HG02610 (cell line): ENCODE measurements at regions not wholly inside any gene's neighbourhood (a gene's known extent, or its start where the extent isn't known, plus 50 kb on each side); places are given as distances from the start of the nearest gene placed in this dataset.

Experiments used
- ATAC-seq: cut with Tn5 transposase; IDR thresholded peaks from one replicate; pipeline ENCODE4 v1.9.1; 2021; ENCODE audit warnings: mild to moderate bottlenecking, moderate library complexity; ENCODE audit not compliant: unreplicated experiment

DNA sequence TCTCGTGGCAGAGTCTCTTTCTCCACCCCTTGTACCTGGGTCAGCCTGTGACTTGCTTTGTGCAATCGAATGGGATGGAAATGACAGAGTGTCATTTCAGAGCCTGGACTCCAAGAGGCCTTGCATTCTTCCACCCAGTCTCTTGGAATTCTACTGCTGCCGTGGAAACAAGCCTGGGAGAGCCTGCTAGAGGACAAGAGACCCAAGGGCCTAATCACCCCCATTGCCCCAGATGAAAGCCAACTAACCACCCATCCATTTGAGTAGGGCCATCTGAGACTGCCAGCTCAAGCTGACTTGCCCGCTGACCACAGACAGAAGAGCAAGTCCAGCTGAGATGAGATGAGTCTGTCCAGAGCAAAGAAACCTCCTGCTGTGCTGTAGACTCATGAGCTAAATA lies 201.6 kb downstream of the PTPRU start:
- no peak for ATAC-seq

DNA sequence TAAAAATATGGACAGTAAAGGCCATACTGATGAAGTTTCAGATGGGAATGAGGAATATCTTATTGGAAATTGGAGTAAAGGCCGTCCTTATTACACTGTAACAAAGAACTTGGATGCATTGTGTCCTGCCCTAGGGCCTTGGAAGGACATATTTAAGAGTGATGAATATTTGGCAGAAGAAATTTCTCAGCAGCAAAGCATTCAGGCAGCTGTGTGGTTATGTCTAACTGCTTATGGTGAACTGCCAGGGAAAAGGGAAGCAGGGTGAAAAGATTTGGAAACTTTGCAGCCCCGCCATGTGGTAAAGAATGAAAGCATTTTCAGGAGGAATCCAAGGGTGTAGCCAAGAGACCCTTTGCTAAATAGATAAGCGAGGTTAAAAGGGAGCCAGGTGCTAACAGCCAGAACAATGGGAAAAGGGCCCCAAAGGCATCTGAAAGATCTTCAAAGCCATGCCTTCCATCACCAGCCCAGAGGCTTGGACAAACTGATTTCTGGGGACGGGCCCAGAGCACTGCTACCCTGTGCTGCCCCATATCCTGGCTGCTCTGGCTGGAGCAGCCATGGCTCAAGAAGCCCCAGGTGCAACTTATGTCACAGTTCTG lies 200.0 kb downstream of the PTPRU start:
- ATAC-seq = no peak

DNA sequence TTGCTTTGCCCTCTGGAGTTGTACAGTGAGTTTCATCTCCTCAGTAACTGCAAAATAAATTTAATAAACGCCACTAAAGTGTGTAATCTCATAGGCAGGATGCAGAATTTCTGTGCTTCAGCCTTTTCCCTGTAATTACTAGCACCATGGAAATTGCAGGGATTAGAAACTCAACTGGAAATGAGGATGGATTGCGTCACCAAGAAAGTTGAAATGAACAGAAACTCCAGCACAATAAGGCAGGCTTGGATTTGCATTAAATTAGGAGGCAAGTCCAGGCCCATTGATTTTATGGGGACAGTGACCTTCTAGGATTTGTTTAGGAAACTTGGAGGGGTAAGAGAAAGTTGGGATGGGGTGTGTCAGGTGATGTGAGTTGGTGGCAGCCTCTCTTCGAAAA lies 197.5 kb downstream of the PTPRU start:
- no peak for ATAC-seq

DNA sequence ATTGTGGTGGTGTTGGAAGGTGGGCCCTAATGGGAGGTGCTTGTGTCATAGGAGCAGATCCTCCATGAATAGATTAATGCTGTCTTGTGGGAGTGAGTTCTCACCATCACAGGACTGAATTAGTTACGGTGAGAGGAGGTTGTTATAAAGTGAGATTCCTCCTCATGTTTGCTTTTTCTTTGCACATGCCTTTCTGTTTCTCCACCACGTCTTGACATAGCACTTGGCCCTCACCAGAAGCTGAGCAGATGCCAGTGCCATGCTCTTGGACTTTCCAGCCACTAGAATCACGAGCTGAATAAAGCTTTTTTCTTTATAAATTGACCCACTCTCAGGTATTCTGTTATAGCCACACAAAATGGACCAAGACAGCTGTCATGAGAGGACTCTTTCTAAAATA lies 194.8 kb downstream of the PTPRU start:
- no peak for ATAC-seq

DNA sequence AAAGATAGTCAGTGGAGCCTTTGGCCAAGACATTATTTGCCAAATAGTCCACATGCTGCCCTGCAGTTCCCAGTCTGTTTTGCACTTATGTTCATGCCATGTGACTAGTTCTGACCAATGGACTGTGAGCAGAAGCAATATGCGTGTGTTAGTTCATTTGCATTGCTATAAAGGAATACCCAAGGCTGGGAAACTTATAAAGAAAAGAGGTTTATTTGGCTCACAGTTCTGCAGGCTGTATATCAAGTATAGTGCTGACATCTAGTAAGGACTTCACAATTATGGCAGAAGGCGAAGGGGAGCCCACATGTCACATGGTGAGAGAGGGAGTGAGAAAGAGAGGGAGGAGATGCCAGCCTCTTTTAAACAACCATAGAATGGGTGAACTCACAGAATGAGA lies 193.3 kb downstream of the PTPRU start:
- no peak for ATAC-seq

DNA sequence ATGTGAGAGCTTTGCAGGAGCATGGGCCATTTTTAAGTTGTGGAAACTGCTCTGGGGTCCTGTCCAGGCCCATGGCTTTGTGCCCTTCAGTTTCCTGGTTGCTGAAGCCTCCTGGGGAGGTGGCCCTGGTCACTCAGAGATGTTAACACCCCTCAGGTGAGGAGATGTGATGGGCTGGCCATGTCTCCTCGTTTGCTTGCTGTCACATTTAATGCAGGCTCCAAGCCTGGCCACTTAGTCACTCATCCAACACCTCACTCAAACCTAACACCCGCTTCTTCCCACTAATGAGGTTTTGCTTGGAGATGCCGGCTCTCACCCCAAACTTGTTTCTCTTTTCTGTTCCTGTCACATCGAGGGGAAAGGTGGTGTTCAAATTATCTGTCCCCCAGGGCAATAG lies 192.7 kb downstream of the PTPRU start:
- ATAC-seq = no peak

DNA sequence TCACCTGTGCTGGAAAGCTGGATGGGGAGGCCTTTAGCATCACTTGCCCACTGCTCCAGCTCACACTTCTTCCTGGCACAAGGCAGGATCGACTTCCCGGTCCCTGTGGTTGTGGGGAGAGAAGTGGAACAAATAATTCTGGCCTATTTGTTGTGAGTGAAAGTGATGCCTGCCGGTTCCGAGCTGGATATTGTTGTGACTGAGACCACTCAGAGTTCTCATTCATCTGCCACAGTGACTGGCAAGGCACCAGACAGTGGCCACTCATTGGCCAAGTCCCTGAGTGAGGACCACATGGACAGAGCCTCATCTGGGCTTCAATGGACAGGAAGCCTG lies 191.9 kb downstream of the PTPRU start:
- no peak for ATAC-seq

DNA sequence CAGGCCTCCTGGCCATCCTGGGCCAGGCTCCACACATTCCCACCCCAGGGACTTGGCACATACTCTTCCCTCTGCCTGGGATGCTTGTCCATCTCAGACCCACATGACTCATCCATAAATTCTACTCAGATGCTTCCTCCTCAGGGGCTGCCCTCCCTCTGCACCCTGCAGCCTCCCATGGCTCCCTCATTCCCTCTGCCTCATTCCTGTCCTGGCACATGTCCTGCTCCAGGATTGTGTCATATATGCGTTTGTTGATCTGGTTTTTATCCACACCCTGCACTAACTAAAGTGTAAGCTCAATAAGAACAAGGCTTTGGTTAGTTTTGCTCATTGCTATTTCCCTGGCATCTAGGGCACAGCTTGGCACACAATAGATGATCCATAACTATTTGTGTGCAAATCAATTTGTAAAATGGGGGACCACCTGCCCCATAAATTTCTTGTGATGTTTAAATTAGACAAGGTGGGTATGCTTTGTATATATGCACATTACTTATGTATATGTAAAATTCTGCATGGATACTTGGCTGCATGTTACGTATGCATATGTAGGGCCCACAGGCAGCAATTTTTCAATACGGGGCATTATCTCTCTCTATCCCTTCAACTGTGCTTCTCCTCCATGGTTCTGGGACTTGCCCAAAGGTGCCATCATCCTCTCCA lies 191.4 kb downstream of the PTPRU start:
- ATAC-seq = no peak

DNA sequence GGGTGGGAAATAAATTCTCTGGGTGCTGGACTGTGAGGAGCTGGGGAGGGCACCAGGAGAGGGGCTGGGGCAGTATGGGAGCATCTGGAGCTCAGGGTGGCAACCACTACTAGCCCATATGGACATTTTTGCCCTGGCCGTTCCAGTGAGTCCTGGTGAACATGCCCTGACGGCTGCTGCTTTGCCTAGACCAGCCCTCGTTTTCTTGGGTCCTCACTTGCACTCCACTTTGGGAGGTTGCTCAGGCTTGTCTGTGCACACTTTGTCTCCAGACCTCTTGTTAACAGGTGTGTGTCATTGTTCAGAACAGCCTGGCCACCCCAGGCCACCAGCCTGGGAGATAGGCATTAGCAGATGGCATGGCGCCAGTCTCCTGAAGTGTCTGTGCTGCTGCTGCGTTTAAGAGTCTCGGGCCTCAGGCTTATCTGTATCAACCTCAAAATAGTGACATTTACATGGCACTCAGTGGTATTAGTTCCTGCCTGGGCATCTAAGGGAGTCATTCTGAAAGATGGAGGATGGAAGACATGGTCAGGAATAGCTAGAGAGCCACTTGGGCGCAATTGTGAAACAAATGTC lies 190.5 kb downstream of the PTPRU start:
- ATAC-seq = no peak

DNA sequence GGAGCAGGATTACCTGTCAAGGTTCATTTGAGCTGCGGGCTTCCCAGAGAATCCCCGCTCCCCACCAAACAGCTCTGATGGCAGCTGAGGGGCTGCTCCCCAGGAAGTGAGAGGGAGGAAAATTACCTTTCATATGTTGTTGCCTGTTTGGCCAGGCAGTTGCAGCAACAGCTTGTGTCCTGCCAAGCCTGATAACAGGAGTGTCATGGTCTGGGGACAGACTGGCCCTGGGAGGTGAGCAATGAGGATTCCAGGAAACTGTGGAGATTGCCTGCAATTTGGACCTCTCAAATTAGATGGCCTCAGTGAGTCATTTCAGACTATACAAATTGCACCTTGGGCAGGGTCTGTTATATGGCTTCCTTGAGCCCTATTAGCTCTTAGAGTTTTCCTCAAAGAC lies 189.3 kb downstream of the PTPRU start:
- ATAC-seq = no peak

DNA sequence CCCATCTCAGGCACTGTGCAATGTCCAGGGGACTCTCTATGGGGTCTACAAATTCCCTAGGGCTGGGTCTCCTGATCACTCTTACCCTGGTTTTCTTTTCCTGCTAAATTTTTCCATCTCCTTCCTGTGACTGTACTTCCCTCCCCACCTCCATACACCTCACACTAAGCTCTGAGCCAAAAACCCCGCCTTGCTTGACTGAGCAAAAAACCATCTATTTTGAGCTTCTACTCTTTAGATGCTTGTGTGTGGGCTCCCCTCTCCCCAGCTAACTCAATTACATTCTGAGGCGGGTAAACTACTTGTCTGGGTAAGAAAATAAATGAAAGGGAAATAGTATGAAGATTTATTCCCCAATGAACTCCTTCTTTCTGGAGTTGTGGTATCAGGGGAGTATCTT lies 187.9 kb downstream of the PTPRU start:
- no peak for ATAC-seq

DNA sequence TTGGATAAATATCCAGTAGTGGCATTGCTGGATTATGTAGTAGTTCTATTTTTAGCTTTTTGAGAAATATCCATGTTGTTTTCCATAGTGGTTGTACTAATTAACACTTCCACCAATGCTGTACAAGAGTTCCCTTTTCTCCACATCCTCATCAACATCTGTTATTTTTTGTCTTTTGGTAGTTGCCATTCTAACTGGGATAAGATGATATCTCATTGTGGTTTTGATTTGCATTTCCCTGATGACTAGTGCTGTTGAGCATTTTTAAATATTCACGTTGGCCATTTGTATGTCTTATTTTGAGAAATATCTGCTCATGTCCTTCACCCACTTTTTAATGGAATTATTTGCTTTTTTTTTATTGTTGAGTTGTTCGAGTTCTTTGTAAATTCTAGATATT lies 183.9 kb downstream of the PTPRU start:
- no peak for ATAC-seq

DNA sequence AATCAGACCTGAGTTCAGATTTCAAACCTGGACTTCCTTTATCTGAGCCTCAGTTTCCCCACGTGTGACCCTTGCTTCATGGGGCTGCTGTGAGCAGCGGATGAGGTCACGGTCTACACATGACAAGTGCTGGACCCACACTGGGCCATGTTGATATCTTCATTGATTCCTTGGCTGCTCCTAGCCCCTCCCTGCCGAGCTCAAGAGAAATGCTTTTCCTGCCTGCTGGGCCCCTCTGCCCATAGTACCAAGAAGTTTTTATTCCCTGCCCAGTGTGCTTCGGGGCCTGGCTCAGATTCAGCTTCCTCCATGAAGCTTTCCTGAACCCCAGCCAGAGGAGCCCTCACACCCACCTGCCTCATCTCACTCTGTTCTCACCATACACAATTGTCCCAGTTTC lies 181.6 kb downstream of the PTPRU start:
- no peak for ATAC-seq

DNA sequence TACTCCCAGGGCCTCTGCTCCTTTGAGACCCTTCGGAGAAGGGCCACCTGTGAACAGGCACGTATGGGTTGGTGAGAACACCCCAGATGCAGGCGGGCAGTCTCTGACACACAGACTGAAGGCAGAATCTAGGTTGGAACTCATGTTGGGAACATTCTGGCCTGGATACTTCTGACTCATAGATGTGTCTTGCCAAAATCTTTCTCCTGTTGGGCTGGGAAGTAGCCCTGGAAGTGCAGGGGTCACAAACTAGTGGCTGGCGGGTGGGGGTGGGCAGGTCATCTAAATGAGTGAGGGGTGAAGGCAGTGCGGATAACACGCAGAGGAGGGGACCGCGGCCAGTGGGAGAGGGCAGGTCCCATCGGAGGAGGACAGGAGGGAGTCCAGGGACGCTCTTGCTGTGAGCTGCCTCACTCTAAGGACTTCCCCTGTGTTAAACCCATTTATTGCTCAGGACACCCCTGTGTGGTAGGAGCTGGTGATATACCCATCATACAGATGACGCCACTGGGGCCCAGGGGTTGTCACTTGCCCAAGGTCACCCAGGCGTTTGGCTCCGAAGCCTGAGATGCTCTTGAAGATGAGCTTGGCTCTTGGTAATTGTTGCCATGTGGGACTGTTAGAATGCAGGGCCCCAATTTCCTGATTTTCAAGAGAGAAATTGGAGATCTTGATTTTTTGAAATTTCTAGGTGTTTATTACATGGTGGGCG lies 181.0 kb downstream of the PTPRU start:
- ATAC-seq = no peak

DNA sequence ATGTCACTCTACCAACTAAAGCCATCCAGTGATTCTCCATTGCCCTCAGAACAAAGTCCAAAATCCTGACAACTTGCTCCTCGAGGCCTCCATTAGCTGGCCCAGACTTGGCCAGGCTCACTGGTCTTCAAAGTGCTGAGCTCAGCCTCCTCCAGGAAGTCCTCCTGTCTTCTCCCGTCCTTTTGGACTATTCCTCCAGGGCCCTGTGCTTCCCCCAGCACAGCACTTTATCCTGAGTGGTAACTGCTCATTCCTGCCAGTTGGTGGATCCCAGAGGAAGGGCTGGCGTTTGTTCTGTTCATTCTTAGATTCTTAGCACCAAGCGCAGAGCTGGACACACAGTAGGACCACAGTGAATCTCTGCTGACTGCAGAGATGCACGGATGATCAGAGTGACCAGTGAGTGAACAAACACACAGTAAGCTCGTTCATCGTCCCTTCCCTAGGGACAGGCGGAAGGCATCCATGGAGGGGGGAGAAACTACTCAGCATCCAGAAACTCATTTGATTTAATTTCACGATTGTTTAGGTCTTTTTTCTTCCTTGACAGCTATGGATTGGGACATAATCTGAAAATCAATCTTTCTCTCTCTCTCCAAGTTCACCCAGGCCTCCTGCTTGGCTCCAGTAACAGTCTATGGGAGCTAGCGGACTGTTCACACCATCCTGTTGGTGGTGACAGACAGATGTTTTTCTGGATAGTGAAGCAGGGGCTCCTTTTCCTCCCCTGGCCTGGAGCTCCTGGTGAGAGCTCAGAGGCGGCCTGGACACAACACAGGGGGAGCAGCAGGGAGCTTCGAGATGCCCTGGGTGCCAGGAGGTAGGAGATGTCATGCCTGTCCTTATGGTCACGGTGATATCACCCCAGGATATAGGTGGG lies 180.2 kb downstream of the PTPRU start:
- ATAC-seq = no peak

DNA sequence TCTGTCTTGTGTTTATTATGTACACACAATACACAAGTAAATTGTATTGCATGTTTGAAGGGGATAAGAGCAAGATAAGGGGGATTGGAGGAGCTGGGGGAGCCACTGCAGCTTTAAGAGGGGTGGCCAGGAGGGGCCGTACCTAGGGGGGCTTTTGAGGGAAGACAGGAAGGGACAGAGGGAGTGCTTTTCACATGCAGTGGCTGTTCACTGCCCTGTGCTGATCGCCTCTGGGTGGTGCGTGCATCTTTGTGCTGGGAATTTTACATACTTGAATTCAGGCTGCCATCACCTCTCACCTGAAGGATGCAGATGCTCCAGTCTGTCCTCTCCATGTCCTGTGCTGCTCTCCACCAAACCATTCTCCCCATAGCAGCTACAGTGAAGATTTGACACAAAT lies 179.5 kb downstream of the PTPRU start:
- ATAC-seq = no peak

DNA sequence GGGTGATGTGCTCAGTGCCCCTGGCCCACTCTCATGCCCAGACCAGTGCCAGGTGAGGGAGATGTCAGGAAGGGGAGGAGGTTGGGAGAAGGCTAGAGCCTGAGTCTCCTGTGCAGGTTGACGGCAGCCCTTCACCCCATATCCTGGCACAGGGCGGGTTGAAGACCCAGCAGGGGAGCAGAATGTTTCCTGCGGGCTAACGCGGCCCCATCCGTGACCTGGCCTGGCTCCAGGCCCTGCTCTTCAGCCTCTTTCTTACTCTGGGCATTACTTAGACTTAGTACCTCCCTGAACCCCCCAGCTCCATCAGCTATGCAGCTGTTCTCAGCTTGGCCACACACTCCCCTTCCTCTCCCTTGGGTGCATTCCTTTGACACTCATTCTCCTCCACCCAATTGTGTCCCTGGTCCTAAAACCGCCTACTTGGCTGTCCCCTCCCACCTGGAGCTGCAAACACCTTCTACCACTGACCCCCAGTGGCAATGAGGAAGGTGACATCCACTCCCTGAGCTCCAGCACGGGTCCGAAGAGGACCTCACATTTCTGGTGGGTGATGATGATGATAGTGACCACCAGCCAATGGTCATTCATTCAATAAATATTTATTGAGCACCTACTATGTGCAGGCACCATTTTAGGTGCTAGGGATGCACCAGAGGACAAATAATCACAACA lies 179.0 kb downstream of the PTPRU start:
- ATAC-seq = no peak

DNA sequence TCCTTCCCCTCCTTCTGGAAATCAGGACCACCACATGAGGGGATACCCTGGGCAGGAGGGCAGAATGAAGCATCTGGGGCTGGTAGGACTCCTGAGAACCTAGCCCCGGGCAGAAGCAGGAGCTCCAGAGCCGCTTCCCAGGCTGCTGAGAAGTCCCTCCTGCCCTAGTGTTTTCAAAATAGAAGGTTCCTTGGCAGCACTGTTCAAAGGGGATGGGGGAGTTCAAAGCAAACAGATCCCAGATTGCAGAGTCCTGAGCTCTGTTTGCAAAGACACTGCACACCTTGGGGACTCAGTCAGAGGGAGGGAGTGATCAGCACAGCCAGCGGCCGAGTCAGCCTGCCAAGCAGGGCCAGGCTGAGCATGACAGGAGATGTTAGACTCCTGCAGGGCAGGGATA lies 177.8 kb downstream of the PTPRU start:
- no peak for ATAC-seq

DNA sequence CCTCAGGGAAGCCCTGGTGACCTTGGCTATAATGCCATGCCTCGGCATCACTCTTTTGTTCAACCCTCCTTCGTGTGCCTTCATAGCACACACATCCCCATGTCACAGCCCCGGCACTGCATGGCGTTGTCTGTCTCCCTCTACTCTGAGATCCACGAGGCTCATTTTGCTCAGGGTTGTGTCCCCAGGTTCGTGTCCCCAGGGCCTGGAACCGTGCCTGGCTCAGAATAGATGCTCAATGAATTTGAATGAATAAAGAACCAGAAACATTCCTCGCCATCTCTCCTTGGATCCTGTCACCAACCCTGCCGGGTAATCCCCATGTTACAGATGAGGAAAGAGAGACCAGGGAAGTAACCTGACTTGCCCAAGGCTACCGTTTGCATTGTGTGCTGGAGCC lies 177.3 kb downstream of the PTPRU start:
- ATAC-seq = no peak

DNA sequence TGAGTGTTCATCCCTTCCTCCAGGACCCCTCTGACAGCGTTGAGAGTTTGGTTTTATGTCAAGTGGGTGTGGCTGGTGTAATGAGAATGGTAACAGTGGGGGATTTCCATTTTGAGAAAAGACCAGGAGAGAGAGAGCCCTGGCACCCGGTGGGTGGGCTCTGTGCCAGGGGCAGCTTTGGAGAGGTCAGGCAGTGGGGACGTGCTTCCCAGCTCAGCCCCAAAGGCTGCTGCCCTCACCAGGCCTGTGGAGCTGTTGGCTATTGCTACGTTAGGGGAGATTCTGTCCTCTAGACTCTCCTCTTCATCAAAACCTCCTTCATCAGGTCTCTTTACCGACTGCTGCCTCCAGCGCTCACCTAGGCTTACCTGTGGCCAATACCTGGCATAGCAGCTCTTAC lies 176.3 kb downstream of the PTPRU start:
- ATAC-seq = no peak

DNA sequence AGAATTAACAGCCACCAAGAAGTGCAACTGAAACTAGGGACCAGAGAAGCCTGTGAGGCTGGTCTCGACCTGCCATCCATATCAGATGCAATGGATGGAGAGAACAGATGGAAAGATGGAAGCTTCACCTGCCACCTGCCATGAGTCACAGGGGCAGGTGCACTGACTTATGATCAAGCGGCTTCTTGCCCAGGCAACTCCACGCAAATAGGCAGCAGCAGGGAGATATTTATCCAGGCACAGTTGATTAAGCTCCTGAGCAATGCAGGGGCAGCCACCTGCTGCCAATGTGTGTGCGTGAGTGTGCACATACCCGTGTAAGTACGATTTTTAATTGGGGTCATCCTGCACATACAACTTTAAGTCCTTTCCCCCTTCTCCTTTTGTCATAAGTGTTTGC lies 174.2 kb downstream of the PTPRU start:
- no peak for ATAC-seq
